Esophagus squamous epithelium (tissue), 4 donors: ENCODE measurements at regions not wholly inside any gene's neighbourhood (a gene's known extent, or its start where the extent isn't known, plus 50 kb on each side); places are given as distances from the start of the nearest gene placed in this dataset.

Source experiments
- POLR2A ChIP-seq, 4 donors: fragments of 450-650 bp; IDR thresholded peaks; one replicate each; pipeline ENCODE4 v1.6.1; 2017; ENCODE audit warnings: antibody characterized with exemption in 4 of 4, mild to moderate bottlenecking in 4 of 4, moderate library complexity in 3 of 4
- TF ChIP-seq, protein P1 (sequence below), 6 experiments: fragments of 450-650 bp in 4 of 6; fragments of 200-600 bp in 2 of 6; sonication (generic) in 2 of 6; IDR thresholded peaks; one replicate each; pipeline ENCODE4 v1.5.1; 2016 to 2019; ENCODE audit warnings: antibody characterized with exemption in 6 of 6, mild to moderate bottlenecking in 4 of 6, moderate library complexity in 4 of 6

DNA sequence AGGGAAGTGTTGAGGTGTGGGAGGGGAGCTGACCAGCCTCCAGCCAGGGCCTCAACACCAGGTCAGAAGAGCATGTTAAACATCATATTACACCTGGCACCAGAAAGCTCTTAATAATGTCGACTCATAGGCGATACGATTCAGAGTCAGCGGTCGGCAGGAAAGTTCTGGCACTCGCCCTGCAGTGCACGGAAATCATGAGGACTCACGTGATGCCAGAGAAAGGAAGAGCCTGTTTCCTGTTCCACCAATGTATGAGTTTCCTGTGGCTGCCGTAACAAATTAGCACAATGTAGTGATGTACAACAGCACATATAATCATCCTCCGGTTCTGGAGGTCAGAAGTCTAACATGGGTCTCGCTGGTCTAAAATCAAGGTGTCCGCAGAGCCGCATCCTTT is 198.8 kb downstream of the BARX2 start:
- TF ChIP-seq, protein P1, sequence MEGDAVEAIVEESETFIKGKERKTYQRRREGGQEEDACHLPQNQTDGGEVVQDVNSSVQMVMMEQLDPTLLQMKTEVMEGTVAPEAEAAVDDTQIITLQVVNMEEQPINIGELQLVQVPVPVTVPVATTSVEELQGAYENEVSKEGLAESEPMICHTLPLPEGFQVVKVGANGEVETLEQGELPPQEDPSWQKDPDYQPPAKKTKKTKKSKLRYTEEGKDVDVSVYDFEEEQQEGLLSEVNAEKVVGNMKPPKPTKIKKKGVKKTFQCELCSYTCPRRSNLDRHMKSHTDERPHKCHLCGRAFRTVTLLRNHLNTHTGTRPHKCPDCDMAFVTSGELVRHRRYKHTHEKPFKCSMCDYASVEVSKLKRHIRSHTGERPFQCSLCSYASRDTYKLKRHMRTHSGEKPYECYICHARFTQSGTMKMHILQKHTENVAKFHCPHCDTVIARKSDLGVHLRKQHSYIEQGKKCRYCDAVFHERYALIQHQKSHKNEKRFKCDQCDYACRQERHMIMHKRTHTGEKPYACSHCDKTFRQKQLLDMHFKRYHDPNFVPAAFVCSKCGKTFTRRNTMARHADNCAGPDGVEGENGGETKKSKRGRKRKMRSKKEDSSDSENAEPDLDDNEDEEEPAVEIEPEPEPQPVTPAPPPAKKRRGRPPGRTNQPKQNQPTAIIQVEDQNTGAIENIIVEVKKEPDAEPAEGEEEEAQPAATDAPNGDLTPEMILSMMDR (IDR thresholded peaks at IDR 0.05): no peak
- no peak for TF ChIP-seq POLR2A (IDR thresholded peaks at IDR 0.05)
